HFF-Myc (cell line): ENCODE measurements at regions not wholly inside any gene's neighbourhood (a gene's known extent, or its start where the extent isn't known, plus 50 kb on each side); places are given as distances from the start of the nearest gene placed in this dataset.
A peak's percentile ranks its signal among the peaks of the same experiment; 100 is the strongest.

ENCODE experiments used
- DNase-seq: peaks from one replicate; pipeline ENCODE4 v3.0.0-alpha.2; 2011; ENCODE audit warnings: low read depth; ENCODE audit errors: extremely low read depth
- H3K4me3 ChIP-seq: replicated peaks from 2 replicates; pipeline ENCODE4 v1.5.1; 2011; ENCODE audit warnings: low read depth, mild to moderate bottlenecking, control low read depth, low read length
- CTCF ChIP-seq: IDR thresholded peaks from 2 replicates; pipeline ENCODE4 v1.5.1; 2012; ENCODE audit warnings: mild to moderate bottlenecking, low read depth, low read length, control low read depth; ENCODE audit errors: missing control alignments

GRCh38 chr12:115636546-115636945 is 640.9 kb downstream of the MED13L start:
- no peak for DNase-seq
- no peak for TF ChIP-seq CTCF
- no peak overlapping the region for H3K4me3 ChIP-seq

- H3K4me3 ChIP-seq, result no peak overlapping the region
- TF ChIP-seq CTCF, result peak; percentile 7
- DNase-seq, result no peak
Measured at GRCh38 chr12:115632308-115632707, 645.2 kb downstream of the MED13L start.

GRCh38 chr12:115630136-115630535 is 647.4 kb downstream of the MED13L start:
- TF ChIP-seq CTCF, result no peak
- DNase-seq, result no peak
- H3K4me3 ChIP-seq, result no peak overlapping the region

GRCh38 chr12:115626210-115626609 is 651.3 kb downstream of the MED13L start:
- no peak for DNase-seq
- TF ChIP-seq CTCF, result no peak
- no peak overlapping the region for H3K4me3 ChIP-seq

GRCh38 chr12:115623764-115624334 is 653.6 kb downstream of the MED13L start:
- TF ChIP-seq CTCF, result no peak
- DNase-seq, result no peak
- no peak overlapping the region for H3K4me3 ChIP-seq

GRCh38 chr12:115623275-115623674 is 654.2 kb downstream of the MED13L start:
- TF ChIP-seq CTCF, result no peak
- no peak overlapping the region for H3K4me3 ChIP-seq
- DNase-seq, result no peak

- no peak for DNase-seq
- no peak overlapping the region for H3K4me3 ChIP-seq
- no peak for TF ChIP-seq CTCF
Measured at GRCh38 chr12:115620816-115621215, 656.7 kb downstream of the MED13L start.
